GM10266 (cell line): ENCODE measurements at regions not wholly inside any gene's neighbourhood (a gene's known extent, or its start where the extent isn't known, plus 50 kb on each side); places are given as distances from the start of the nearest gene placed in this dataset.

Experiments used
- DNase-seq: peaks from one replicate; pipeline ENCODE4 v3.0.0; 2012; ENCODE audit errors: extremely low spot score
- CTCF ChIP-seq: IDR thresholded peaks from 2 replicates; pipeline ENCODE4 v1.5.1; 2012; ENCODE audit warnings: mild to moderate bottlenecking, low read depth; ENCODE audit not compliant: control insufficient read depth, insufficient read depth; ENCODE audit errors: missing control alignments

GRCh38 chr16:8188841-8189240 lies 401.5 kb downstream of the TMEM114 start:
- no peak for TF ChIP-seq CTCF
- no peak for DNase-seq

- TF ChIP-seq CTCF, result no peak
- DNase-seq, result no peak
These were observed 402.4 kb downstream of the TMEM114 start for GRCh38 chr16:8187782-8188372.

- TF ChIP-seq CTCF, result no peak
These were observed 405.5 kb downstream of the TMEM114 start for GRCh38 chr16:8184854-8185253.

GRCh38 chr16:8183176-8184099 lies 406.9 kb downstream of the TMEM114 start:
- no peak for TF ChIP-seq CTCF
- no peak for DNase-seq

More at GRCh38 chr16:8184854-8185253, 405.5 kb downstream of the TMEM114 start:
- DNase-seq, result no peak

- no peak for DNase-seq
- no peak for TF ChIP-seq CTCF
These were observed 407.6 kb downstream of the TMEM114 start for GRCh38 chr16:8182761-8183160.

GRCh38 chr16:8179615-8180014 lies 410.7 kb downstream of the TMEM114 start:
- no peak for TF ChIP-seq CTCF
- no peak for DNase-seq

- TF ChIP-seq CTCF, result no peak
- no peak for DNase-seq
These were observed 412.0 kb downstream of the TMEM114 start for GRCh38 chr16:8178271-8178670.
